ENCODE measurements at regions not wholly inside any gene's neighbourhood (a gene's known extent, or its start where the extent isn't known, plus 50 kb on each side); places are given as distances from the start of the nearest gene placed in this dataset.

DNA sequence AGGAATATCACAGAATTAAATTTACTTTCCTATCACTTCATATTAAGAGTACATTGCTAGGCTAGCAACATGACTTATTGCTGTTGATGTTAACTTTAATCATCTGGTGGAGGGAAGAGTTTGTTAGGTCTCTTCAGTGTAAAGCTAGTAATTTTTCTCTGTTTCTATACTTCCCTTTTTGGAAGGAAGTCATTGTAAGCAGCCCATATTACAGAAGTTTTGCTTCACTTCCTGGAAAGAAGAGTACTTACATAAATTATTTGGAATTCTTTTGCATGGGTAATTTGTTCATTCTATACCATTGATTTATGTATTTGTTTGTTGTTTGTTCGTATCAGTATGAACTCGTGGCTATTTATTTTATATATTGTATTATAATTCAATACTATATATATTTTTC, 405.2 kb downstream of the RFPL4B start:
- no peaks in the 10 kb centered on the region for H3K4me1 ChIP-seq
- H3K27me3 ChIP-seq (ENCODE audit: low read depth) = no peaks in the 10 kb centered on the region
- peaks cover 7% of the 10 kb centered on the region for H3K9me3 ChIP-seq (replicated peaks)
- H3K4me3 ChIP-seq = no peak overlapping the region
- no peak overlapping the region for H3K27ac ChIP-seq (replicated peaks)
- TF ChIP-seq, protein P1, sequence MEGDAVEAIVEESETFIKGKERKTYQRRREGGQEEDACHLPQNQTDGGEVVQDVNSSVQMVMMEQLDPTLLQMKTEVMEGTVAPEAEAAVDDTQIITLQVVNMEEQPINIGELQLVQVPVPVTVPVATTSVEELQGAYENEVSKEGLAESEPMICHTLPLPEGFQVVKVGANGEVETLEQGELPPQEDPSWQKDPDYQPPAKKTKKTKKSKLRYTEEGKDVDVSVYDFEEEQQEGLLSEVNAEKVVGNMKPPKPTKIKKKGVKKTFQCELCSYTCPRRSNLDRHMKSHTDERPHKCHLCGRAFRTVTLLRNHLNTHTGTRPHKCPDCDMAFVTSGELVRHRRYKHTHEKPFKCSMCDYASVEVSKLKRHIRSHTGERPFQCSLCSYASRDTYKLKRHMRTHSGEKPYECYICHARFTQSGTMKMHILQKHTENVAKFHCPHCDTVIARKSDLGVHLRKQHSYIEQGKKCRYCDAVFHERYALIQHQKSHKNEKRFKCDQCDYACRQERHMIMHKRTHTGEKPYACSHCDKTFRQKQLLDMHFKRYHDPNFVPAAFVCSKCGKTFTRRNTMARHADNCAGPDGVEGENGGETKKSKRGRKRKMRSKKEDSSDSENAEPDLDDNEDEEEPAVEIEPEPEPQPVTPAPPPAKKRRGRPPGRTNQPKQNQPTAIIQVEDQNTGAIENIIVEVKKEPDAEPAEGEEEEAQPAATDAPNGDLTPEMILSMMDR (IDR thresholded peaks at IDR 0.05; ENCODE audit: borderline replicate concordance) = no peak
- intact Hi-C loops (cut with micrococcal nuclease) = no loop called here
- DNase-seq = no peak
- H3K36me3 ChIP-seq = no peaks in the 10 kb centered on the region

DNA sequence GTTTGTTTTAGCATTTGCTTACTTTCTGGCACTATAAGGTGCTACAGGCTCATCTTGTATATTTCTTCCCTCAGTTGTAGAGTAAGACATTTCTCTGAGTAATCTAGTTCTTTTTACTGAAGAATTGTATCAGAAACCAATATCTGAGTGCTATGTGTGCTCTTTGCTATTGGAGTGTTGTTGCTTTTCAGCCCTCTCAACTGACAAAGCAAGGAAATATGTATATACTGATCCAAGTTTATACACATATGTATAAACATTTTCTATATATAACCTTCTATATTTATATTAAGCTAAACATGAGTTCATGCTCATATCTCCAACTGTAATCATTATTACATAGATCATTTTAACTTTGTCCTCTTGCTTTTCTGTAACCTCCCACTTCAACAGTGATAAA, 405.7 kb downstream of the RFPL4B start:
- intact Hi-C loops (cut with micrococcal nuclease) = no loop called here
- TF ChIP-seq, protein P1 (IDR thresholded peaks at IDR 0.05; ENCODE audit: borderline replicate concordance) = no peak

DNA sequence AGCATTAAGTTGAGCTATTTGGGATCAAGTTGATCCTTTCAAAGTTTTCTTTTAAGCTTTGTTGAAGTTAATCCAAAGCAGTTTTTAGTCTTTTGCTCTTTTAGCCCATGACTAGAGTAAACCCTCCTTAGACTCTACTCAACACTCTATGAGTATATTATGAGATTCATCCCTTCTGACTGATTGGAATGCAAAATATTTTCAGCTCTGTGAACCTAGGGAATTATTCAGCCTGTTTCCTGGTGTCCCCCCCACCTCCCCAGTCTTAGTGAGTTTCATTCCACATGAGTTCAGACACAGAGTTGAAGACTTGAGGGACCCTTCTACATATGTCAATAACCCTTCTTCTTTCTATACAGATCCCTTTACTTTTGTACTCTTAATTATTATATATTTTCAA, 413.7 kb downstream of the RFPL4B start:
- Histone ChIP-seq H3K27me3 (ENCODE audit: low read depth) (no peaks in the 10 kb centered on the region), H3K9me3 (replicated peaks) (peaks cover 25% of the 10 kb centered on the region), H3K4me3 (no peak overlapping the region), H3K36me3 (no peaks in the 10 kb centered on the region), H3K4me1 (no peaks in the 10 kb centered on the region), H3K27ac (replicated peaks) (no peak overlapping the region)
- intact Hi-C loops (cut with micrococcal nuclease) = no loop called here
- TF ChIP-seq, protein P1 (IDR thresholded peaks at IDR 0.05; ENCODE audit: borderline replicate concordance) = no peak
- DNase-seq = no peak

More for the DNA sequence above, 405.7 kb downstream of the RFPL4B start:
- Histone ChIP-seq H3K4me1 (no peaks in the 10 kb centered on the region), H3K27ac (replicated peaks) (no peak overlapping the region), H3K4me3 (no peak overlapping the region), H3K36me3 (no peaks in the 10 kb centered on the region), H3K27me3 (ENCODE audit: low read depth) (no peaks in the 10 kb centered on the region), H3K9me3 (replicated peaks) (peaks cover 7% of the 10 kb centered on the region)
- no peak for DNase-seq

DNA sequence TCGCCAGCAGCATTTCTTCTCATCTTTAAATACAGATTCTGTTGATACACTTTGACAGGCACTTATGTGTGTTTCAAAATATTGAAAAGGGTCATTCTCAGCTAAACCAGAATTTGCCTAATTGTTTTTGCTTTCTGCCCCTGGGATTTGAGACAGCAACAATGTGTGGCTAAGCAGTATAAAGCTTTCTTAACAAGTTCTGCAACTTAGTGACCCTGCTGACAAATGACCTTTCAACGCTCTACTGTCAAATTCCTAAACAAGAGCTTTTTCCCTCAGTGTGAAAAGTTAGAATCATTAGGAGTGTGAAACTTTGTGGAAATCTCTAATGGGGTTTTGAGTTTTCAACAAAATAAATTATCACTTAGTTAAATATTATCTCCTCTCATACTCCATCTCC, 414.6 kb downstream of the RFPL4B start:
- DNase-seq = no peak
- Histone ChIP-seq H3K36me3 (no peaks in the 10 kb centered on the region), H3K4me1 (no peaks in the 10 kb centered on the region), H3K27me3 (ENCODE audit: low read depth) (no peaks in the 10 kb centered on the region), H3K9me3 (replicated peaks) (peaks cover 21% of the 10 kb centered on the region), H3K27ac (replicated peaks) (no peak overlapping the region), H3K4me3 (no peak overlapping the region)
- intact Hi-C loops (cut with micrococcal nuclease) = no loop called here
- TF ChIP-seq, protein P1 (IDR thresholded peaks at IDR 0.05; ENCODE audit: borderline replicate concordance) = no peak

DNA sequence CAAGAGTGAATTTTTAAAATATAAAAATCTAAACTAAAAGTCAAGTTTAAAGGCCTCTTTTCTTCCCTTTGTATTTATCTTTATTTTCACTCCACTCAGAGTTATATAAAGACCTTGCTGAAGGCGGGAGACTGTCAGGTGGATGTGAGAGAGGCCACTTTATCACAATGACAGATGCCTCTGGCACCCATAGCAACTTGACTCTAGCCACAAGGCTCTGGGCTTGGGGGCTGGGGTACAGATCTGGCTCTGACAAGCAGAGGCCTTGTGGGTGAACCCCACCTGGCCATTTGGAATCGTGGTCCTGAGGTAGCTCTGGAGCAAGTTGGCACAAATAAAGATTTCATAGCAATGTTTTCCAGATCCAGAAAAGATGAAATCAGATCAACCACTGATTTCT, 417.2 kb downstream of the RFPL4B start:
- DNase-seq = no peak
- TF ChIP-seq, protein P1 (IDR thresholded peaks at IDR 0.05; ENCODE audit: borderline replicate concordance) = no peak
- Histone ChIP-seq H3K36me3 (no peaks in the 10 kb centered on the region), H3K27ac (replicated peaks) (no peak overlapping the region), H3K9me3 (replicated peaks) (peaks cover 39% of the 10 kb centered on the region), H3K4me3 (no peak overlapping the region), H3K4me1 (no peaks in the 10 kb centered on the region), H3K27me3 (ENCODE audit: low read depth) (no peaks in the 10 kb centered on the region)
- intact Hi-C loops (cut with micrococcal nuclease) = no loop called here

DNA sequence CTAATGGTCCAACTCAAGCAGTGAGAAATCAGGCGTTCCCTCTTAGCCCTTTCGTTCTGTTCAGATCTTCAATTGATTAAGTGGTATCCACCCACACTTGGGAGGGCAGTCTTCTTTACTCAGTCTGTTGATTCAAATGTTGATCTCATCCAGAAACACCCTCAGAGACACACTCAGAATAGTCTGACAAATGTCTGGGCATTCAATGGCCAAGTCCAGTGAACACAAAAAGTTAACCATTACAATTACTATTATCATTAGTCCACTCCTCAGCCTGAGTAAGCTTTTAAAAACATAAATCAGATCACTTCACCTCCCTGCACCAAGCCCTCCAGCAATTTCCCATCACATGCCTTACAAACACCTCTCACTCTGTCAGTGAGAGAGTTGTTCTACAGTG, 423.2 kb downstream of the RFPL4B start:
- TF ChIP-seq, protein P1 (IDR thresholded peaks at IDR 0.05; ENCODE audit: borderline replicate concordance) = no peak
- no peaks in the 10 kb centered on the region for H3K4me1 ChIP-seq

More for the DNA sequence above, 423.2 kb downstream of the RFPL4B start:
- Histone ChIP-seq H3K27me3 (ENCODE audit: low read depth) (no peaks in the 10 kb centered on the region), H3K4me3 (no peak overlapping the region), H3K36me3 (no peaks in the 10 kb centered on the region), H3K27ac (replicated peaks) (no peak overlapping the region), H3K9me3 (replicated peaks) (peaks cover 21% of the 10 kb centered on the region)
- intact Hi-C loops (cut with micrococcal nuclease) = no loop called here
- DNase-seq = no peak

Data from left ventricle myocardium inferior (tissue), 1 donor.